Fibroblast of lung (primary cell): ENCODE measurements at regions not wholly inside any gene's neighbourhood (a gene's known extent, or its start where the extent isn't known, plus 50 kb on each side); places are given as distances from the start of the nearest gene placed in this dataset.

Experiments
- DNase-seq, 2 donors: peaks; one replicate each; pipeline versions ENCODE4 v3.0.0 to v3.0.0-alpha.2; 2010; ENCODE audit warnings: low read depth in 2 of 2
- H2AFZ ChIP-seq: 2 replicates; pipeline ENCODE4 v1.5.1; 2012; ENCODE audit warnings: low read length, control low read depth, inconsistent platforms
- H3K27ac ChIP-seq: 2 replicates; pipeline ENCODE4 v1.5.1; 2011; ENCODE audit warnings: low read length, control low read depth; ENCODE audit not compliant: insufficient read depth
- H3K27me3 ChIP-seq: 2 replicates; pipeline ENCODE4 v1.5.1; 2011; ENCODE audit warnings: mild to moderate bottlenecking, low read length; ENCODE audit not compliant: control insufficient read depth, insufficient read depth
- H3K36me3 ChIP-seq: 2 replicates; pipeline ENCODE4 v1.5.1; 2011; ENCODE audit warnings: low read length; ENCODE audit not compliant: control insufficient read depth, insufficient read depth
- H3K4me1 ChIP-seq: 2 replicates; pipeline ENCODE4 v1.5.1; 2011; ENCODE audit warnings: low read length; ENCODE audit not compliant: control insufficient read depth, insufficient read depth; ENCODE audit errors: extremely low read depth
- H3K4me2 ChIP-seq: 2 replicates; pipeline ENCODE4 v1.5.1; 2011; ENCODE audit warnings: low read length, control low read depth; ENCODE audit not compliant: insufficient read depth; ENCODE audit errors: extremely low read depth
- H3K4me3 ChIP-seq, 4 experiments: fragments of 200-600 bp in 1 of 4; sonication (generic) in 1 of 4; replicated peaks in 1 of 4; 2 replicates each; pipeline ENCODE4 v1.5.1; 2011 to 2016; ENCODE audit warnings: low read length in 4 of 4, low read depth in 3 of 4, mild to moderate bottlenecking in 3 of 4, control low read depth in 2 of 4, inconsistent platforms in 1 of 4, mixed read lengths in 1 of 4; ENCODE audit not compliant: insufficient read depth in 1 of 4; ENCODE audit errors: control extremely low read depth in 1 of 4
- H3K79me2 ChIP-seq: 2 replicates; pipeline ENCODE4 v1.5.1; 2012; ENCODE audit warnings: mild to moderate bottlenecking, low read length, inconsistent platforms; ENCODE audit not compliant: control insufficient read depth, insufficient read depth
- H3K9ac ChIP-seq: 2 replicates; pipeline ENCODE4 v1.5.1; 2011; ENCODE audit warnings: mild to moderate bottlenecking, low read length, control low read depth; ENCODE audit not compliant: insufficient read depth
- H3K9me3 ChIP-seq: 2 replicates; pipeline ENCODE4 v1.5.1; 2012; ENCODE audit warnings: low read depth, low read length; ENCODE audit not compliant: control insufficient read depth, insufficient read depth
- H4K20me1 ChIP-seq: 2 replicates; pipeline ENCODE4 v1.5.1; 2011; ENCODE audit warnings: low read length; ENCODE audit not compliant: control insufficient read depth, insufficient read depth; ENCODE audit errors: extremely low read depth
- EZH2 ChIP-seq: IDR thresholded peaks from 2 replicates; pipeline ENCODE4 v1.5.1; 2012; ENCODE audit warnings: low read length, control low read depth, mild to moderate bottlenecking; ENCODE audit errors: missing control alignments
- TF ChIP-seq, protein P1 (sequence below), 2 donors: IDR thresholded peaks in 1 of 2; conservative IDR thresholded peaks in 1 of 2; 1 replicate in 1 of 2; 2 replicates in 1 of 2; pipeline ENCODE4 v1.5.1; 2011 to 2012; ENCODE audit warnings: low read length in 2 of 2, control low read depth in 1 of 2, inconsistent platforms in 1 of 2, low read depth in 1 of 2, mild to moderate bottlenecking in 1 of 2

GRCh38 chr2:66872986-66873754 lies 438.2 kb downstream of the MEIS1 start:
- Histone ChIP-seq H3K4me1 (peaks cover 7% of the 10 kb centered on the region), H3K4me2 (peak overlapping the region; percentile 52), H3K27me3 (no peaks in the 10 kb centered on the region), H3K79me2 (no peaks in the 10 kb centered on the region), H3K36me3 (no peaks in the 10 kb centered on the region), H2AFZ (no peak overlapping the region), H3K9ac (no peak overlapping the region), H3K9me3 (no peaks in the 10 kb centered on the region), H3K27ac (peak overlapping the region; percentile 60), H3K4me3 (peak overlapping the region in 1 of 4 experiments; percentile 3), H4K20me1 (no peaks in the 10 kb centered on the region)
- no peak for DNase-seq
- TF ChIP-seq, protein P1, sequence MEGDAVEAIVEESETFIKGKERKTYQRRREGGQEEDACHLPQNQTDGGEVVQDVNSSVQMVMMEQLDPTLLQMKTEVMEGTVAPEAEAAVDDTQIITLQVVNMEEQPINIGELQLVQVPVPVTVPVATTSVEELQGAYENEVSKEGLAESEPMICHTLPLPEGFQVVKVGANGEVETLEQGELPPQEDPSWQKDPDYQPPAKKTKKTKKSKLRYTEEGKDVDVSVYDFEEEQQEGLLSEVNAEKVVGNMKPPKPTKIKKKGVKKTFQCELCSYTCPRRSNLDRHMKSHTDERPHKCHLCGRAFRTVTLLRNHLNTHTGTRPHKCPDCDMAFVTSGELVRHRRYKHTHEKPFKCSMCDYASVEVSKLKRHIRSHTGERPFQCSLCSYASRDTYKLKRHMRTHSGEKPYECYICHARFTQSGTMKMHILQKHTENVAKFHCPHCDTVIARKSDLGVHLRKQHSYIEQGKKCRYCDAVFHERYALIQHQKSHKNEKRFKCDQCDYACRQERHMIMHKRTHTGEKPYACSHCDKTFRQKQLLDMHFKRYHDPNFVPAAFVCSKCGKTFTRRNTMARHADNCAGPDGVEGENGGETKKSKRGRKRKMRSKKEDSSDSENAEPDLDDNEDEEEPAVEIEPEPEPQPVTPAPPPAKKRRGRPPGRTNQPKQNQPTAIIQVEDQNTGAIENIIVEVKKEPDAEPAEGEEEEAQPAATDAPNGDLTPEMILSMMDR (conservative IDR thresholded peaks at IDR 0.05 in 1 of 2, IDR thresholded peaks at IDR 0.05 in 1 of 2; ENCODE audit: low read depth in 1 of 2, low read length in 2 of 2) = no peak
- TF ChIP-seq EZH2 = no peak

- no peak overlapping the region for H3K9ac ChIP-seq
- TF ChIP-seq, protein P1 (conservative IDR thresholded peaks at IDR 0.05 in 1 of 2, IDR thresholded peaks at IDR 0.05 in 1 of 2; ENCODE audit: low read depth in 1 of 2, low read length in 2 of 2) = no peak
- no peak for TF ChIP-seq EZH2
- no peak overlapping the region for H3K4me2 ChIP-seq
- peaks cover 6% of the 10 kb centered on the region for H3K4me1 ChIP-seq
- H3K9me3 ChIP-seq = no peaks in the 10 kb centered on the region
- DNase-seq = peak in 1 of 2 donors; percentile 78
- no peak overlapping the region for H3K27ac ChIP-seq
- no peaks in the 10 kb centered on the region for H3K36me3 ChIP-seq
- H3K27me3 ChIP-seq = no peaks in the 10 kb centered on the region
- H3K4me3 ChIP-seq = no peak overlapping the region
- H2AFZ ChIP-seq = no peak overlapping the region
- no peaks in the 10 kb centered on the region for H3K79me2 ChIP-seq
- H4K20me1 ChIP-seq = no peaks in the 10 kb centered on the region
These were observed 439.5 kb downstream of the MEIS1 start for GRCh38 chr2:66874411-66874810.

- H3K79me2 ChIP-seq = no peaks in the 10 kb centered on the region
- no peak overlapping the region for H3K27ac ChIP-seq
- peaks cover 6% of the 10 kb centered on the region for H3K4me1 ChIP-seq
- H3K9me3 ChIP-seq = no peaks in the 10 kb centered on the region
- no peaks in the 10 kb centered on the region for H4K20me1 ChIP-seq
- H3K4me2 ChIP-seq = no peak overlapping the region
- no peaks in the 10 kb centered on the region for H3K27me3 ChIP-seq
- H3K4me3 ChIP-seq = no peak overlapping the region
- DNase-seq = no peak
- peak overlapping the region; percentile 13 for H2AFZ ChIP-seq
- no peak overlapping the region for H3K9ac ChIP-seq
- TF ChIP-seq, protein P1 (conservative IDR thresholded peaks at IDR 0.05 in 1 of 2, IDR thresholded peaks at IDR 0.05 in 1 of 2; ENCODE audit: low read depth in 1 of 2, low read length in 2 of 2) = no peak
- no peak for TF ChIP-seq EZH2
- no peaks in the 10 kb centered on the region for H3K36me3 ChIP-seq
These were observed 441.1 kb downstream of the MEIS1 start for GRCh38 chr2:66875941-66876462.
